ENCODE measurements at regions not wholly inside any gene's neighbourhood (a gene's known extent, or its start where the extent isn't known, plus 50 kb on each side); places are given as distances from the start of the nearest gene placed in this dataset.
A peak's percentile ranks its signal among the peaks of the same experiment; 100 is the strongest.

DNA sequence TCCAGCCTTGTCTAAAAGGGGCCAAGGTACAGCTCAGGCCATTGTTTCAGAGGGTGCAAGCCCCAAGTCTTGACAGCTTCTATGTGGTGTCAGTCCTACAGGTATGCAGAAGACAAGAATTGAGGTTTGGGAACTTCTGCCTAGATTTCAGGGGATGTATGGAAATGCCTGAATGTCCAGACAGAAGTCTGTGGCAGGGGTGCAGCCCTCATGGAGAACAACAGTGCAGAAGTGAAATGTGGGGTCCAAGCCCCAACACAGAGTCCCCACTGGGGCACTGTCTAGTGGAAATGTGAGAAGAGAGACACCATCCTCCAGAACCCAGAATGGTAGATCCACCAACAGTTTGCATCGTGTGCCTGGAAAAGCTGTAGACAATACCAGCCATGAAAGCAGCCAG is 400.3 kb upstream of the CAMK1G start:
- no peaks in the 10 kb centered on the region for H3F3A ChIP-seq (ENCODE audit: insufficient read depth, low read depth)
- no peaks in the 10 kb centered on the region for H3K79me2 ChIP-seq (ENCODE audit: low read depth)
- no peaks in the 10 kb centered on the region; the same call in 1 of the 2 replicates for H3K9me2 ChIP-seq (ENCODE audit: insufficient read depth)
- H2AFZ ChIP-seq = no peak overlapping the region
- H3K4me1 ChIP-seq (replicated peaks; ENCODE audit: insufficient read depth) = no peaks in the 10 kb centered on the region
- no peak for DNase-seq
- no peaks in the 10 kb centered on the region for H3K36me3 ChIP-seq (ENCODE audit: low read depth)
- TF ChIP-seq, protein P1, sequence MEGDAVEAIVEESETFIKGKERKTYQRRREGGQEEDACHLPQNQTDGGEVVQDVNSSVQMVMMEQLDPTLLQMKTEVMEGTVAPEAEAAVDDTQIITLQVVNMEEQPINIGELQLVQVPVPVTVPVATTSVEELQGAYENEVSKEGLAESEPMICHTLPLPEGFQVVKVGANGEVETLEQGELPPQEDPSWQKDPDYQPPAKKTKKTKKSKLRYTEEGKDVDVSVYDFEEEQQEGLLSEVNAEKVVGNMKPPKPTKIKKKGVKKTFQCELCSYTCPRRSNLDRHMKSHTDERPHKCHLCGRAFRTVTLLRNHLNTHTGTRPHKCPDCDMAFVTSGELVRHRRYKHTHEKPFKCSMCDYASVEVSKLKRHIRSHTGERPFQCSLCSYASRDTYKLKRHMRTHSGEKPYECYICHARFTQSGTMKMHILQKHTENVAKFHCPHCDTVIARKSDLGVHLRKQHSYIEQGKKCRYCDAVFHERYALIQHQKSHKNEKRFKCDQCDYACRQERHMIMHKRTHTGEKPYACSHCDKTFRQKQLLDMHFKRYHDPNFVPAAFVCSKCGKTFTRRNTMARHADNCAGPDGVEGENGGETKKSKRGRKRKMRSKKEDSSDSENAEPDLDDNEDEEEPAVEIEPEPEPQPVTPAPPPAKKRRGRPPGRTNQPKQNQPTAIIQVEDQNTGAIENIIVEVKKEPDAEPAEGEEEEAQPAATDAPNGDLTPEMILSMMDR (conservative IDR thresholded peaks at IDR 0.05) = no peak
- no peak for TF ChIP-seq EZH2 (IDR thresholded peaks at IDR 0.05; ENCODE audit: low read depth)
- ChIA-PET POLR2A (ENCODE audit: unreplicated experiment) (no interaction called here), CTCF (no interaction called here)
- H3K4me3 ChIP-seq = no peak overlapping the region
- H4K20me1 ChIP-seq (ENCODE audit: insufficient read depth) = no peaks in the 10 kb centered on the region
- H3K27ac ChIP-seq = no peak overlapping the region
- no peaks in the 10 kb centered on the region for H3K27me3 ChIP-seq (ENCODE audit: insufficient read depth, low read depth)
- no peak overlapping the region for H3K4me2 ChIP-seq
- H3K9me3 ChIP-seq (ENCODE audit: insufficient read depth, low read depth) = no peaks in the 10 kb centered on the region
- intact Hi-C loops (cut with micrococcal nuclease; ENCODE audit: unreplicated experiment) = no loop called here
- no TSS peak for BruUV-seq (replicated peaks)

DNA sequence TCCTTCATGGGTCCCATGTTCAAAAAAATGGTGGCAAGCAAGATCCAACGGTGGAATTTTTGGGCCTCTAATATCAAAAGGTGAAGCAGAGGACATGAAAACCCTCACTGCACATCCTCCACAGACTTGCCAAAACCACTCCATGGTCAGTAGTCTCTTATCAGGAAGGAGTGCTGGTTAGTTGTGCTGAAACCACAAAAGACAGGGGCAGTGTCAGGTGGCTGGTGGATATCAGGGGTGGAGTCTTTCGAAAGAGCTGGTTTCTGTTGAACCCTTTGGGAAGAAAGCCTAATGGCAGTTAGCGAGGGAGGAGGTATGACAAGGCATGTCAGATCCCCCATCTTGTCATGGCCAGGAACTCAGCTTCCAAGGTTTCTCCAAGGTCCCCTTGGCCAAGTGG is 395.9 kb upstream of the CAMK1G start:
- H3K27ac ChIP-seq = no peak overlapping the region

DNA sequence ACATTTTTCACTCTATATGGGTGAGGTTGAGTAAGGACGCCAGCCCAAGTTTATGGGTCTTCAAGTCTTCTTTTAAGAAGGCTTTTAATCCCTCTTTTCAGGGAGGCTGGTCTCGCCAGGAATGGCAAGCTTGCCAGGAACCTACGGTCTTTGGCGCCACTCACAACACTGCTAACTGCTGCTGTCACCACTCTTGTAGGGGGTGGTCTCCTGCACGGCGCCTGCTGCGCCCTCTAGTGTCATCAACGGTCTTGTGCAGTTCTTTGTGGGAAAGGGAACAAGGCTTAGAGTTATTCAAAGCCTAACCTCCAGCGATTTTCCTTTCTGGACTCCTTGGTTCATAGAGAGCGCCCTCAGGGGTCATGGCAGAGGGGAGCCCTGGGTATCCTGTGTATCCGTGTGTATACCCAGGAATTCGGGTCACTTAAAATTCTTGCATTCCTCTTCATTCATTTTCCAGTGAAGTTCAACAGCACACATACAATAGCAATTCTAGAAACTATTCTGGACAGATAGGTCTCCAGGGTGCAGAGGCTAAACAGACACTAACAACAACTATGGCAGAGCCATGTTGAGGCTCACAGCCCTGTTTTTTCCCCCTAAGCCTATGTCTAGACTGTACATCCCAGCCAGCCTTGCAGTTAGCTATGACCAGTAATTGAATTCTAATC is 392.8 kb upstream of the CAMK1G start:
- H3K27ac ChIP-seq = no peak overlapping the region
- no peaks in the 10 kb centered on the region for H4K20me1 ChIP-seq (ENCODE audit: insufficient read depth)
- TF ChIP-seq, protein P1 (conservative IDR thresholded peaks at IDR 0.05) = peak; percentile 82
- TF ChIP-seq EZH2 (IDR thresholded peaks at IDR 0.05; ENCODE audit: low read depth) = no peak
- H3K9me2 ChIP-seq (ENCODE audit: insufficient read depth) = no peaks in the 10 kb centered on the region
- BruUV-seq (replicated peaks) = no TSS peak
- no peaks in the 10 kb centered on the region for H3F3A ChIP-seq (ENCODE audit: insufficient read depth, low read depth)
- no peak overlapping the region for H3K4me2 ChIP-seq
- no peaks in the 10 kb centered on the region for H3K79me2 ChIP-seq (ENCODE audit: low read depth)
- peaks cover 2% of the 10 kb centered on the region for H3K9me3 ChIP-seq (ENCODE audit: insufficient read depth, low read depth)
- intact Hi-C loops (cut with micrococcal nuclease; ENCODE audit: unreplicated experiment) = no loop called here
- no peak overlapping the region for H3K4me3 ChIP-seq
- peak in 1 of 2 experiments; percentile 21 for DNase-seq
- H3K36me3 ChIP-seq (ENCODE audit: low read depth) = no peaks in the 10 kb centered on the region
- H3K4me1 ChIP-seq (replicated peaks; ENCODE audit: insufficient read depth) = no peaks in the 10 kb centered on the region
- CTCF ChIA-PET = no interaction called here
- POLR2A ChIA-PET (ENCODE audit: unreplicated experiment) = no interaction called here
- no peak overlapping the region for H2AFZ ChIP-seq
- no peaks in the 10 kb centered on the region for H3K27me3 ChIP-seq (ENCODE audit: insufficient read depth, low read depth)

More for the DNA sequence above, 395.9 kb upstream of the CAMK1G start:
- intact Hi-C loops (cut with micrococcal nuclease; ENCODE audit: unreplicated experiment) = no loop called here
- no TSS peak for BruUV-seq (replicated peaks)
- TF ChIP-seq, protein P1 (conservative IDR thresholded peaks at IDR 0.05) = no peak
- no peak for TF ChIP-seq EZH2 (IDR thresholded peaks at IDR 0.05; ENCODE audit: low read depth)
- POLR2A ChIA-PET (ENCODE audit: unreplicated experiment) = no interaction called here
- H3K9me2 ChIP-seq (ENCODE audit: insufficient read depth) = no peaks in the 10 kb centered on the region
- H3F3A ChIP-seq (ENCODE audit: insufficient read depth, low read depth) = no peaks in the 10 kb centered on the region
- H3K4me1 ChIP-seq (replicated peaks; ENCODE audit: insufficient read depth) = no peaks in the 10 kb centered on the region
- no peaks in the 10 kb centered on the region for H4K20me1 ChIP-seq (ENCODE audit: insufficient read depth)
- no peaks in the 10 kb centered on the region for H3K9me3 ChIP-seq (ENCODE audit: insufficient read depth, low read depth)
- H3K27me3 ChIP-seq (ENCODE audit: insufficient read depth, low read depth) = no peaks in the 10 kb centered on the region
- CTCF ChIA-PET = no interaction called here
- no peak overlapping the region for H2AFZ ChIP-seq
- no peak overlapping the region for H3K4me3 ChIP-seq
- no peaks in the 10 kb centered on the region for H3K36me3 ChIP-seq (ENCODE audit: low read depth)
- no peak for DNase-seq
- H3K79me2 ChIP-seq (ENCODE audit: low read depth) = no peaks in the 10 kb centered on the region
- H3K4me2 ChIP-seq = no peak overlapping the region

Measured in PC-9 (cell line).